Spleen (tissue), 11 donors: ENCODE measurements at regions not wholly inside any gene's neighbourhood (a gene's known extent, or its start where the extent isn't known, plus 50 kb on each side); places are given as distances from the start of the nearest gene placed in this dataset.

ENCODE experiments used
- DNase-seq: peaks from one replicate; pipeline ENCODE4 v3.0.0-alpha.2; 2020
- H3K27ac ChIP-seq, 8 donors: fragments of 200-600 bp; sonication (generic) in 7 of 8; 1 replicate in 4 of 8; 2 replicates in 4 of 8; pipeline versions ENCODE4 v1.5.0 to v1.8.0; 2016 to 2021; ENCODE audit warnings: inconsistent platforms in 4 of 8, mild to moderate bottlenecking in 4 of 8, moderate library complexity in 1 of 8
- H3K27me3 ChIP-seq, 7 donors: fragments of 200-600 bp; sonication (generic) in 6 of 7; replicated peaks in 1 of 7; 1 replicate in 4 of 7; 2 replicates in 3 of 7; pipeline versions ENCODE4 v1.5.0 to v1.8.0; 2016 to 2021; ENCODE audit warnings: inconsistent platforms in 3 of 7, mild to moderate bottlenecking in 1 of 7
- H3K36me3 ChIP-seq, 6 donors: fragments of 200-600 bp; sonication (generic) in 5 of 6; 1 replicate in 4 of 6; 2 replicates in 2 of 6; pipeline versions ENCODE4 v1.5.0 to v1.8.0; 2016 to 2021; ENCODE audit warnings: inconsistent platforms in 2 of 6
- H3K4me1 ChIP-seq, 6 donors: fragments of 200-600 bp; sonication (generic) in 5 of 6; 1 replicate in 3 of 6; 2 replicates in 3 of 6; pipeline versions ENCODE4 v1.5.0 to v1.8.0; 2016 to 2021; ENCODE audit warnings: inconsistent platforms in 3 of 6
- H3K4me3 ChIP-seq, 8 donors: fragments of 200-600 bp; sonication (generic) in 7 of 8; 1 replicate in 4 of 8; 2 replicates in 4 of 8; pipeline versions ENCODE4 v1.5.0 to v1.8.0; 2016 to 2021; ENCODE audit warnings: inconsistent platforms in 4 of 8, mild to moderate bottlenecking in 4 of 8, moderate library complexity in 2 of 8
- H3K9me3 ChIP-seq, 8 donors: fragments of 200-600 bp; sonication (generic) in 7 of 8; 1 replicate in 4 of 8; 2 replicates in 4 of 8; pipeline versions ENCODE4 v1.5.0 to v1.8.0; 2016 to 2021; ENCODE audit warnings: inconsistent platforms in 4 of 8
- POLR2A ChIP-seq, 3 donors: fragments of 450-650 bp; IDR thresholded peaks; one replicate each; pipeline ENCODE4 v1.5.1; 2017; ENCODE audit warnings: antibody characterized with exemption in 3 of 3, mild to moderate bottlenecking in 1 of 3
- POLR2AphosphoS5 ChIP-seq, 3 donors: sonication (generic); formaldehyde crosslinking; IDR thresholded peaks; one replicate each; pipeline ENCODE4 v1.5.1; 2017; ENCODE audit warnings: antibody characterized with exemption in 3 of 3
- WGBS, 5 donors: extraction: QIAGEN DNeasy Blood & Tissue Kit in 3 of 5; methylation state at CpG; one replicate each; pipeline versions ENCODE4 v1.1.5 to v1.1.7; 2013 to 2018; 5-methylcytosine and 5-hydroxymethylcytosine counted together
- intact Hi-C: fragments of 100-400 bp; cut with DNase I; formaldehyde crosslinking; loops from one replicate; pipeline ENCODE4 v1.15.0; 2023; ENCODE audit warnings: low total_unique reads
- TF ChIP-seq, protein P1 (sequence below), 11 experiments: fragments of 200-600 bp in 7 of 11; fragments of 450-650 bp in 4 of 11; sonication (generic) in 4 of 11; IDR thresholded peaks in 8 of 11; conservative IDR thresholded peaks in 3 of 11; 1 replicate in 7 of 11; 2 replicates in 4 of 11; pipeline versions ENCODE4 v1.4.0 to v1.8.0; 2016 to 2021; ENCODE audit warnings: antibody characterized with exemption in 11 of 11, inconsistent platforms in 4 of 11, mild to moderate bottlenecking in 1 of 11
- donor health status: healthy with polysubstance abuse.
- donor health status: DM: no; HTN: no; CAD: no; lungs with moderate emphysema.
- donor health status: DM: no; HTN: no; CAD: no.
- donor health status: Bipolar disorder and iron deficiency.
- donor health status: healthy.
- donor health status: DM: no; HTN: no; CAD: no.
- donor health status: DM: yes; HTN: yes; CAD: no.

GRCh38 chr13:62129000-62129551, 713.4 kb upstream of the PCDH20 start:
- H3K4me3 ChIP-seq = no peak overlapping the region
- WGBS, 5 donors = 79 to 91% (median 82%) methylated on average over 2 of the region's 2 CpGs
- TF ChIP-seq POLR2A (IDR thresholded peaks at IDR 0.05) (no peak), POLR2AphosphoS5 (IDR thresholded peaks at IDR 0.05) (no peak)
- TF ChIP-seq, protein P1, sequence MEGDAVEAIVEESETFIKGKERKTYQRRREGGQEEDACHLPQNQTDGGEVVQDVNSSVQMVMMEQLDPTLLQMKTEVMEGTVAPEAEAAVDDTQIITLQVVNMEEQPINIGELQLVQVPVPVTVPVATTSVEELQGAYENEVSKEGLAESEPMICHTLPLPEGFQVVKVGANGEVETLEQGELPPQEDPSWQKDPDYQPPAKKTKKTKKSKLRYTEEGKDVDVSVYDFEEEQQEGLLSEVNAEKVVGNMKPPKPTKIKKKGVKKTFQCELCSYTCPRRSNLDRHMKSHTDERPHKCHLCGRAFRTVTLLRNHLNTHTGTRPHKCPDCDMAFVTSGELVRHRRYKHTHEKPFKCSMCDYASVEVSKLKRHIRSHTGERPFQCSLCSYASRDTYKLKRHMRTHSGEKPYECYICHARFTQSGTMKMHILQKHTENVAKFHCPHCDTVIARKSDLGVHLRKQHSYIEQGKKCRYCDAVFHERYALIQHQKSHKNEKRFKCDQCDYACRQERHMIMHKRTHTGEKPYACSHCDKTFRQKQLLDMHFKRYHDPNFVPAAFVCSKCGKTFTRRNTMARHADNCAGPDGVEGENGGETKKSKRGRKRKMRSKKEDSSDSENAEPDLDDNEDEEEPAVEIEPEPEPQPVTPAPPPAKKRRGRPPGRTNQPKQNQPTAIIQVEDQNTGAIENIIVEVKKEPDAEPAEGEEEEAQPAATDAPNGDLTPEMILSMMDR (IDR thresholded peaks at IDR 0.05 in 8 of 11, conservative IDR thresholded peaks at IDR 0.05 in 3 of 11) = no peak
- intact Hi-C loops = no loop called here
- no peak for DNase-seq
- H3K36me3 ChIP-seq = no peaks in the 10 kb centered on the region
- H3K27ac ChIP-seq = no peak overlapping the region
- no peaks in the 10 kb centered on the region for H3K27me3 ChIP-seq
- peaks cover 0 to 15% (median 7%) of the 10 kb centered on the region in 8 donors for H3K9me3 ChIP-seq
- no peaks in the 10 kb centered on the region for H3K4me1 ChIP-seq

DNA sequence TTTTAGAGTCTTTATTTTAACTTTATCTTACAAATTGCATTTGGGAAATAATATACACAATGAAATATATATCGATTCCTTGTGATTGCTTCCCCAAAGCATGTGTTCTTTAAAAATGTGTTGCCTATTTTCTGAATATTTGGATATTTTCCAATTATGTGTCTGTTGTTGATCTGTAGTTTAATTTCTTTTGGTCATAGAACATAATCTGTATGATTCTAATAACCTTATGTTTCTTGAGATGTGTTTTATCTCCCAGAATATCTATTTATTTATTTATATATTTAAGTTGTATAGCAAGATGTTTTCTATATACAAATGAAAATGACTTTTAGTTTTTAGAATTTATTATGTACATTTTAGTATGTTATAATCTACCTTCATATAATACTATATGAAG, 710.8 kb upstream of the PCDH20 start:
- no peaks in the 10 kb centered on the region for H3K4me1 ChIP-seq
- DNase-seq = no peak
- peaks cover 0 to 8% (median under 1%) of the 10 kb centered on the region in 8 donors for H3K9me3 ChIP-seq
- H3K36me3 ChIP-seq = no peaks in the 10 kb centered on the region
- no peak for TF ChIP-seq POLR2AphosphoS5 (IDR thresholded peaks at IDR 0.05)
- TF ChIP-seq, protein P1 (IDR thresholded peaks at IDR 0.05 in 8 of 11, conservative IDR thresholded peaks at IDR 0.05 in 3 of 11) = no peak
- no peak for TF ChIP-seq POLR2A (IDR thresholded peaks at IDR 0.05)
- H3K27me3 ChIP-seq = no peaks in the 10 kb centered on the region
- intact Hi-C loops = no loop called here
- 83 to 100% (median 92%) methylated on average over 1 of the region's 1 CpG for WGBS, 5 donors
- no peak overlapping the region for H3K27ac ChIP-seq
- H3K4me3 ChIP-seq = no peak overlapping the region

GRCh38 chr13:62125451-62125850, 709.8 kb upstream of the PCDH20 start:
- WGBS, 5 donors = 68 to 84% (median 80%) methylated on average over 1 of the region's 1 CpG
- intact Hi-C loops = no loop called here

GRCh38 chr13:62123409-62123808, 707.8 kb upstream of the PCDH20 start:
- H3K4me1 ChIP-seq = no peaks in the 10 kb centered on the region
- H3K27ac ChIP-seq = no peak overlapping the region
- intact Hi-C loops = no loop called here
- WGBS, 5 donors = 71 to 74% (median 71%) methylated on average over 2 of the region's 2 CpGs
- no peak overlapping the region for H3K4me3 ChIP-seq
- H3K36me3 ChIP-seq = no peaks in the 10 kb centered on the region
- H3K27me3 ChIP-seq = no peaks in the 10 kb centered on the region
- TF ChIP-seq POLR2A (IDR thresholded peaks at IDR 0.05) (no peak), POLR2AphosphoS5 (IDR thresholded peaks at IDR 0.05) (no peak)
- TF ChIP-seq, protein P1 (IDR thresholded peaks at IDR 0.05 in 8 of 11, conservative IDR thresholded peaks at IDR 0.05 in 3 of 11) = no peak
- no peak for DNase-seq
- H3K9me3 ChIP-seq = no peaks in the 10 kb centered on the region

More at GRCh38 chr13:62125451-62125850, 709.8 kb upstream of the PCDH20 start:
- no peak for DNase-seq
- H3K27ac ChIP-seq = no peak overlapping the region
- no peak overlapping the region for H3K4me3 ChIP-seq
- no peaks in the 10 kb centered on the region for H3K36me3 ChIP-seq
- H3K9me3 ChIP-seq = peaks cover 0 to 5% (median 0%) of the 10 kb centered on the region in 8 donors
- TF ChIP-seq, protein P1 (IDR thresholded peaks at IDR 0.05 in 8 of 11, conservative IDR thresholded peaks at IDR 0.05 in 3 of 11) = no peak
- TF ChIP-seq POLR2A (IDR thresholded peaks at IDR 0.05) (no peak), POLR2AphosphoS5 (IDR thresholded peaks at IDR 0.05) (no peak)
- no peaks in the 10 kb centered on the region for H3K4me1 ChIP-seq
- no peaks in the 10 kb centered on the region for H3K27me3 ChIP-seq
